ENCODE measurements at regions not wholly inside any gene's neighbourhood (a gene's known extent, or its start where the extent isn't known, plus 50 kb on each side); places are given as distances from the start of the nearest gene placed in this dataset.

GRCh38 chr14:30234966-30235365 lies 307.3 kb upstream of the PRKD1 start (continued):
- TF ChIP-seq, protein P1, sequence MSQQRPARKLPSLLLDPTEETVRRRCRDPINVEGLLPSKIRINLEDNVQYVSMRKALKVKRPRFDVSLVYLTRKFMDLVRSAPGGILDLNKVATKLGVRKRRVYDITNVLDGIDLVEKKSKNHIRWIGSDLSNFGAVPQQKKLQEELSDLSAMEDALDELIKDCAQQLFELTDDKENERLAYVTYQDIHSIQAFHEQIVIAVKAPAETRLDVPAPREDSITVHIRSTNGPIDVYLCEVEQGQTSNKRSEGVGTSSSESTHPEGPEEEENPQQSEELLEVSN (IDR thresholded peaks at IDR 0.05; ENCODE audit: borderline replicate concordance, low read depth): no peak
- no peak for TF ChIP-seq BHLHE40 (IDR thresholded peaks at IDR 0.05; ENCODE audit: low read depth, low read length)
- TF ChIP-seq SMC3 (IDR thresholded peaks at IDR 0.05): no peak
- TF ChIP-seq CBX8 (IDR thresholded peaks at IDR 0.05): no peak

DNA sequence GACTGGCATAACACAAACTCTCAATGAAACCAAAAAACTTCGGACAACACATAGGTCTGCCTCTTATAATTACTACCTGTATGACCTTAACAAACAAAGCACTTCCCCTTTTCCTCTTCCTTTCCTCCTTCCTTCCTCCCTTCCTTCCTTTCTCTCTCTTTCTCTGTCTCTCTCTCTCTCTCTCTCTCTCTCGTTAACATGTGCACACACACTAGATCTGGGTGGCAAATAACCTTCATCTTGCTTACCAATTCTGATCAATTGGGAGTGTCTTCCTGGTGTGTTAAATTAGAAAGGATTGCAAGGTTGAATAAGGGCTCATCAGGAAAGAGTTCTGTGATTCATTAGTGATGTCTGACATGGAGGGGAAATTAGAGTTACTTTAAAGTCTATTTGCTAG lies 307.8 kb upstream of the PRKD1 start:
- CTCF ChIA-PET: interaction anchor here (0.6 to 3.9 kb wide), 3 partner anchors 21 to 1013 kb away, joined by 3 to 10 read pairs (median 4); no protein-coding TSS in a partner anchor
- H3K27ac ChIP-seq: no peak overlapping the region
- POLR2A ChIA-PET: no interaction called here
- TF ChIP-seq NPAS2 (CRISPR knock-in tag; IDR thresholded peaks at IDR 0.05; ENCODE audit: borderline replicate concordance) (no peak), CEBPB (IDR thresholded peaks at IDR 0.05) (no peak), TP53 (CRISPR knock-in tag; IDR thresholded peaks at IDR 0.05) (no peak), CHD4 (IDR thresholded peaks at IDR 0.05; ENCODE audit: borderline replicate concordance) (no peak), POLR2AphosphoS2 (conservative IDR thresholded peaks at IDR 0.05; ENCODE audit: low read length) (no peak)
- H3K4me2 ChIP-seq: no peak overlapping the region
- ATAC-seq (no peak), FAIRE-seq (no peak), DNase-seq (ENCODE audit: low read depth in 1 of 2, low spot score in 1 of 2) (no peak)
- WGBS (ENCODE audit: missing lambda C conversion rate): 0% methylated on average over 2 of the region's 2 CpGs
- no peaks in the 10 kb centered on the region for H3K9me3 ChIP-seq
- no peak overlapping the region for H3K4me3 ChIP-seq
- H3K4me1 ChIP-seq: no peaks in the 10 kb centered on the region

- DNase-seq (ENCODE audit: low read depth in 1 of 2, low spot score in 1 of 2) (no peak), FAIRE-seq (no peak), ATAC-seq (no peak)
- no peaks in the 10 kb centered on the region for H3K9me3 ChIP-seq
- POLR2A ChIA-PET: no interaction called here
- WGBS (ENCODE audit: missing lambda C conversion rate): 40% methylated on average over 4 of the region's 4 CpGs
- H3K4me3 ChIP-seq: no peak overlapping the region
- CTCF ChIA-PET: interaction anchor here (1.4 kb wide), 1 partner anchor 32 kb away, joined by 6 read pairs; no protein-coding TSS in a partner anchor
- no peak overlapping the region for H3K4me2 ChIP-seq
- H3K4me1 ChIP-seq: no peaks in the 10 kb centered on the region
- TF ChIP-seq, protein P2, sequence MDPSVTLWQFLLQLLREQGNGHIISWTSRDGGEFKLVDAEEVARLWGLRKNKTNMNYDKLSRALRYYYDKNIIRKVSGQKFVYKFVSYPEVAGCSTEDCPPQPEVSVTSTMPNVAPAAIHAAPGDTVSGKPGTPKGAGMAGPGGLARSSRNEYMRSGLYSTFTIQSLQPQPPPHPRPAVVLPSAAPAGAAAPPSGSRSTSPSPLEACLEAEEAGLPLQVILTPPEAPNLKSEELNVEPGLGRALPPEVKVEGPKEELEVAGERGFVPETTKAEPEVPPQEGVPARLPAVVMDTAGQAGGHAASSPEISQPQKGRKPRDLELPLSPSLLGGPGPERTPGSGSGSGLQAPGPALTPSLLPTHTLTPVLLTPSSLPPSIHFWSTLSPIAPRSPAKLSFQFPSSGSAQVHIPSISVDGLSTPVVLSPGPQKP (IDR thresholded peaks at IDR 0.05; ENCODE audit: low read depth, low read length): no peak
- no peak for TF ChIP-seq MAFK (IDR thresholded peaks at IDR 0.05; ENCODE audit: partially characterized antibody)
- no peak for TF ChIP-seq CTCF (IDR thresholded peaks at IDR 0.05)
- no peak for TF ChIP-seq KDM5A (IDR thresholded peaks at IDR 0.05)
- no peak for TF ChIP-seq RCOR1 (IDR thresholded peaks at IDR 0.05; ENCODE audit: low read depth, low read length)
- TF ChIP-seq HDAC2 (IDR thresholded peaks at IDR 0.05): no peak
- no peak for TF ChIP-seq GATA3 (IDR thresholded peaks at IDR 0.05; ENCODE audit: borderline replicate concordance)
- TF ChIP-seq NR3C1 (IDR thresholded peaks at IDR 0.05): no peak
- TF ChIP-seq TP53 (CRISPR knock-in tag; IDR thresholded peaks at IDR 0.05): no peak
- no peak for TF ChIP-seq RFX5 (IDR thresholded peaks at IDR 0.05)
- TF ChIP-seq POLR2AphosphoS2 (conservative IDR thresholded peaks at IDR 0.05; ENCODE audit: low read length): no peak
- TF ChIP-seq EHMT2 (IDR thresholded peaks at IDR 0.05; ENCODE audit: low read depth): no peak
- no peak overlapping the region for H3K27ac ChIP-seq
Measured at GRCh38 chr14:30238936-30239335, 311.3 kb upstream of the PRKD1 start.

GRCh38 chr14:30240018-30240417 lies 312.4 kb upstream of the PRKD1 start:
- Histone ChIP-seq H3K4me3 (no peak overlapping the region), H3K9me3 (no peaks in the 10 kb centered on the region), H3K4me1 (no peaks in the 10 kb centered on the region), H3K4me2 (no peak overlapping the region), H3K27ac (no peak overlapping the region)
- POLR2A ChIA-PET: no interaction called here
- DNase-seq (ENCODE audit: low read depth in 1 of 2, low spot score in 1 of 2) (no peak), FAIRE-seq (no peak), ATAC-seq (no peak)
- CTCF ChIA-PET: interaction anchor here (1.4 kb wide), 1 partner anchor 31 kb away, joined by 6 read pairs; no protein-coding TSS in a partner anchor
- WGBS (ENCODE audit: missing lambda C conversion rate): 30% methylated on average over 4 of the region's 4 CpGs
- TF ChIP-seq KDM1A (IDR thresholded peaks at IDR 0.05; ENCODE audit: low read depth) (no peak), ZSCAN20 (CRISPR knock-in tag; IDR thresholded peaks at IDR 0.05) (no peak), MAX (IDR thresholded peaks at IDR 0.05) (no peak), ZNF302 (CRISPR knock-in tag; IDR thresholded peaks at IDR 0.05) (no peak), NPAS2 (CRISPR knock-in tag; IDR thresholded peaks at IDR 0.05; ENCODE audit: borderline replicate concordance) (no peak), HMGXB4 (CRISPR knock-in tag; IDR thresholded peaks at IDR 0.05; ENCODE audit: borderline replicate concordance) (no peak), CTCF (IDR thresholded peaks at IDR 0.05) (no peak), HEYL (CRISPR knock-in tag; IDR thresholded peaks at IDR 0.05) (no peak)
- TF ChIP-seq, protein P1 (IDR thresholded peaks at IDR 0.05; ENCODE audit: borderline replicate concordance, low read depth): no peak
